Heart left ventricle (tissue), 13 donors: ENCODE measurements at regions not wholly inside any gene's neighbourhood (a gene's known extent, or its start where the extent isn't known, plus 50 kb on each side); places are given as distances from the start of the nearest gene placed in this dataset.

Experiments
- CTCF ChIP-seq, 12 donors: fragments of 200-600 bp; sonication (generic) in 4 of 12; IDR thresholded peaks; one replicate each; pipeline versions ENCODE4 v1.5.0 to v1.8.0; 2018 to 2022; ENCODE audit warnings: antibody characterized with exemption in 12 of 12, mild to moderate bottlenecking in 5 of 12
- POLR2A ChIP-seq, 2 donors: fragments of 450-650 bp; IDR thresholded peaks; one replicate each; pipeline ENCODE4 v1.6.1; 2017; ENCODE audit warnings: antibody characterized with exemption in 2 of 2, mild to moderate bottlenecking in 2 of 2, moderate library complexity in 2 of 2
- donor health status: ischemic (EF 13 %, LVEDD 7.1; RV severe dilation, severe dysfunction).
- donor health status: DM: no; HTN: yes; CAD: no.
- donor health status: DM: no; HTN: no; CAD: no.
- donor health status: ischemic (EF 25% LVEDD 6.9; RV normal size, moderate dysfunction).
- donor health status: ischemic (EF 25% LVEDD 5.7; RV mildly dilated, moderate dysfunction).
- donor health status: ischemic (EF 35%, LVEDD 5.7; RV mildly dilated, moderate dysfunction).
- donor health status: nonischemic (EF 11% LVEDD 7.7; RV severe dilation, severe dysfunction).
- donor health status: DM: yes; HTN: yes; CAD: no.
- donor health status: PGD.
- donor health status: ischemic (EF 29% LVEDD 5.4; RV normal size, mild dysfunction).
- donor health status: nonischemic (EF 23%, LVEDD 6.1; RV moderate dilation, normal function).

- no peak for TF ChIP-seq POLR2A (IDR thresholded peaks at IDR 0.05)
- TF ChIP-seq CTCF (IDR thresholded peaks at IDR 0.05) = no peak
These were observed 343.5 kb downstream of the PCNX1 start for GRCh38 chr14:71250791-71251190.
